ENCODE measurements at regions not wholly inside any gene's neighbourhood (a gene's known extent, or its start where the extent isn't known, plus 50 kb on each side); places are given as distances from the start of the nearest gene placed in this dataset.

GRCh38 chr1:186532466-186532865, 71.6 kb upstream of the PDC start:
- no peak for TF ChIP-seq SIN3A (IDR thresholded peaks at IDR 0.05; ENCODE audit: borderline replicate concordance, insufficient read depth, low read depth, low read length)
- TF ChIP-seq CTCF (IDR thresholded peaks at IDR 0.05), result no peak
- TF ChIP-seq POLR2AphosphoS5 (IDR thresholded peaks at IDR 0.05; ENCODE audit: low read depth, low read length), result no peak
- no peak for TF ChIP-seq TCF7L2 (IDR thresholded peaks at IDR 0.05; ENCODE audit: low read depth, low read length)
- no peak for TF ChIP-seq REST (IDR thresholded peaks at IDR 0.05; ENCODE audit: insufficient read depth in 1 of 2, low read depth in 2 of 2, low read length in 1 of 2)
